Endothelial cell of umbilical vein (primary cell): ENCODE measurements at regions not wholly inside any gene's neighbourhood (a gene's known extent, or its start where the extent isn't known, plus 50 kb on each side); places are given as distances from the start of the nearest gene placed in this dataset.

ENCODE experiments used
- BruUV-seq: library from RNA; stranded (reverse); fragments of 400-500 nt; replicated peaks from 2 replicates; lab custom pipeline; 2021; lab: Mats Ljungman, UMichigan
- CTCF ChIA-PET: fragments of 300-600, 350-600 bp; sonication (Branson Sonifier 250); formaldehyde crosslinking; loops from one replicate; lab custom pipeline; 2021; ENCODE audit warnings: antibody characterized with exemption, inconsistent platforms; lab: Charles Lee
- POLR2A ChIA-PET: fragments of 300-600, 350-600 bp; sonication (Branson Sonifier 250); formaldehyde crosslinking; loops from one replicate; lab custom pipeline; 2021; ENCODE audit warnings: antibody characterized with exemption, inconsistent platforms; lab: Charles Lee
- DNase-seq: peaks from one replicate; pipeline ENCODE4 v3.0.0-alpha.2; 2011; ENCODE audit warnings: low read depth, low spot score
- FAIRE-seq: peaks from 2 replicates; lab custom pipeline; 2011; peaks lifted over from hg19 to GRCh38; lab: Jason Lieb, UNC
- H2AFZ ChIP-seq: 2 replicates; pipeline ENCODE4 v1.6.0; 2012; ENCODE audit warnings: low read depth, low read length, control low read depth, inconsistent platforms
- H3K27ac ChIP-seq: 2 replicates; pipeline ENCODE4 v1.5.1; 2011; ENCODE audit warnings: low read depth, mild to moderate bottlenecking, control low read depth, low read length, moderate library complexity; ENCODE audit not compliant: insufficient read depth
- H3K27me3 ChIP-seq, 2 experiments: 2 replicates each; pipeline versions ENCODE4 v1.6.0 to v1.6.1; 2011; ENCODE audit warnings: low read length in 2 of 2, mixed read lengths in 1 of 2; ENCODE audit not compliant: control insufficient read depth in 2 of 2, insufficient read depth in 2 of 2
- H3K36me3 ChIP-seq, 2 experiments: 2 replicates in 1 of 2; 3 replicates in 1 of 2; pipeline ENCODE4 v1.5.1; 2011; ENCODE audit warnings: low read length in 2 of 2, mild to moderate bottlenecking in 1 of 2, moderate library complexity in 1 of 2; ENCODE audit not compliant: control insufficient read depth in 2 of 2, insufficient read depth in 2 of 2; ENCODE audit errors: extremely low read depth in 1 of 2
- H3K4me1 ChIP-seq: 3 replicates; pipeline ENCODE4 v1.5.1; 2011; ENCODE audit warnings: mild to moderate bottlenecking, low read length; ENCODE audit not compliant: control insufficient read depth, insufficient read depth; ENCODE audit errors: extremely low read depth
- H3K4me2 ChIP-seq: 2 replicates; pipeline ENCODE4 v1.6.1; 2011; ENCODE audit warnings: low read length, control low read depth, mixed read lengths; ENCODE audit not compliant: insufficient read depth
- H3K4me3 ChIP-seq, 3 experiments: fragments of 200-600 bp in 1 of 3; sonication (generic), shearing (Covaris generic) in 1 of 3; replicated peaks in 1 of 3; 2 replicates each; pipeline ENCODE4 v1.5.1; 2011 to 2016; ENCODE audit warnings: control low read depth in 3 of 3, low read length in 3 of 3, mild to moderate bottlenecking in 2 of 3, inconsistent platforms in 1 of 3, low read depth in 1 of 3, moderate library complexity in 1 of 3; ENCODE audit not compliant: insufficient read depth in 1 of 3
- H3K79me2 ChIP-seq: 2 replicates; pipeline ENCODE4 v1.6.0; 2012; ENCODE audit warnings: low read length, inconsistent platforms; ENCODE audit not compliant: control insufficient read depth, insufficient read depth
- H3K9ac ChIP-seq: replicated peaks from 2 replicates; pipeline ENCODE3; 2011; ENCODE audit warnings: low read length, control low read depth; ENCODE audit not compliant: insufficient read depth; ENCODE audit errors: extremely low read depth
- H3K9me1 ChIP-seq: replicated peaks from 3 replicates; pipeline ENCODE4 v1.6.0; 2011; ENCODE audit warnings: mild to moderate bottlenecking, low read length; ENCODE audit not compliant: control insufficient read depth, insufficient read depth; ENCODE audit errors: extremely low read depth
- H3K9me3 ChIP-seq: replicated peaks from 2 replicates; pipeline ENCODE4 v1.5.1; 2012; ENCODE audit warnings: low read length, inconsistent platforms; ENCODE audit not compliant: control insufficient read depth, insufficient read depth
- H4K20me1 ChIP-seq: replicated peaks from 2 replicates; pipeline ENCODE3; 2011; ENCODE audit warnings: mild to moderate bottlenecking, low read length; ENCODE audit not compliant: control insufficient read depth, insufficient read depth; ENCODE audit errors: extremely low read depth
- EZH2 ChIP-seq: IDR thresholded peaks from 2 replicates; pipeline ENCODE4 v1.6.1; 2012; ENCODE audit warnings: borderline replicate concordance, low read depth, mild to moderate bottlenecking, moderate library complexity, low read length, inconsistent platforms; ENCODE audit not compliant: severe bottlenecking
- FOS ChIP-seq: IDR thresholded peaks from 2 replicates; pipeline ENCODE4 v1.6.1; 2011; ENCODE audit warnings: mild to moderate bottlenecking, low read length, moderate library complexity, borderline replicate concordance; ENCODE audit not compliant: insufficient read depth
- GATA2 ChIP-seq: IDR thresholded peaks from 2 replicates; pipeline ENCODE4 v1.7.0; 2011; ENCODE audit warnings: low read depth, mild to moderate bottlenecking, moderate library complexity, mixed read lengths, low read length; ENCODE audit not compliant: insufficient read length, insufficient read depth
- MAX ChIP-seq: IDR thresholded peaks from 2 replicates; pipeline ENCODE4 v1.6.1; 2011; ENCODE audit not compliant: insufficient read depth, insufficient read length
- MYC ChIP-seq: IDR thresholded peaks from one replicate; pipeline ENCODE4 v1.6.1; 2011; ENCODE audit warnings: mild to moderate bottlenecking, low read depth, low read length
- POLR2A ChIP-seq: IDR thresholded peaks from 2 replicates; pipeline ENCODE4 v1.6.1; 2012; ENCODE audit warnings: low read depth, mild to moderate bottlenecking, control low read depth, low read length
- POLR2AphosphoS5 ChIP-seq: IDR thresholded peaks from 2 replicates; pipeline ENCODE4 v1.6.1; 2012; ENCODE audit warnings: low read depth, mild to moderate bottlenecking, control low read depth, low read length, moderate library complexity; ENCODE audit not compliant: insufficient read depth
- dilution Hi-C: fragments of 300-500 bp; cut with MboI; formaldehyde crosslinking; loops from one replicate; pipeline ENCODE4 v1.15.0; 2019; ENCODE audit warnings: low sequenced_read_pairs; ENCODE audit not compliant: extremely low pct_ligation_motif_present
- intact Hi-C: fragments of 100-400 bp; cut with micrococcal nuclease; formaldehyde crosslinking; loops from one replicate; pipeline ENCODE4 v1.10.0; 2022
- TF ChIP-seq, protein P1 (sequence below), 2 donors: IDR thresholded peaks; 1 replicate in 1 of 2; 2 replicates in 1 of 2; pipeline ENCODE4 v1.5.1; 2011; ENCODE audit warnings: low read length in 2 of 2, mild to moderate bottlenecking in 2 of 2, moderate library complexity in 2 of 2, control low read depth in 1 of 2, inconsistent platforms in 1 of 2, low read depth in 1 of 2; ENCODE audit not compliant: insufficient read depth in 1 of 2; ENCODE audit errors: extremely low read depth in 1 of 2

- Histone ChIP-seq H3K27me3 (no peaks in the 10 kb centered on the region), H3K79me2 (no peaks in the 10 kb centered on the region), H3K9me3 (no peaks in the 10 kb centered on the region), H4K20me1 (no peaks in the 10 kb centered on the region), H3K36me3 (no peaks in the 10 kb centered on the region), H3K9me1 (no peaks in the 10 kb centered on the region), H3K4me3 (no peak overlapping the region), H3K4me2 (no peak overlapping the region), H2AFZ (no peak overlapping the region), H3K9ac (no peak overlapping the region), H3K4me1 (no peaks in the 10 kb centered on the region), H3K27ac (no peak overlapping the region)
- POLR2A ChIA-PET, result no interaction called here
- TF ChIP-seq, protein P1, sequence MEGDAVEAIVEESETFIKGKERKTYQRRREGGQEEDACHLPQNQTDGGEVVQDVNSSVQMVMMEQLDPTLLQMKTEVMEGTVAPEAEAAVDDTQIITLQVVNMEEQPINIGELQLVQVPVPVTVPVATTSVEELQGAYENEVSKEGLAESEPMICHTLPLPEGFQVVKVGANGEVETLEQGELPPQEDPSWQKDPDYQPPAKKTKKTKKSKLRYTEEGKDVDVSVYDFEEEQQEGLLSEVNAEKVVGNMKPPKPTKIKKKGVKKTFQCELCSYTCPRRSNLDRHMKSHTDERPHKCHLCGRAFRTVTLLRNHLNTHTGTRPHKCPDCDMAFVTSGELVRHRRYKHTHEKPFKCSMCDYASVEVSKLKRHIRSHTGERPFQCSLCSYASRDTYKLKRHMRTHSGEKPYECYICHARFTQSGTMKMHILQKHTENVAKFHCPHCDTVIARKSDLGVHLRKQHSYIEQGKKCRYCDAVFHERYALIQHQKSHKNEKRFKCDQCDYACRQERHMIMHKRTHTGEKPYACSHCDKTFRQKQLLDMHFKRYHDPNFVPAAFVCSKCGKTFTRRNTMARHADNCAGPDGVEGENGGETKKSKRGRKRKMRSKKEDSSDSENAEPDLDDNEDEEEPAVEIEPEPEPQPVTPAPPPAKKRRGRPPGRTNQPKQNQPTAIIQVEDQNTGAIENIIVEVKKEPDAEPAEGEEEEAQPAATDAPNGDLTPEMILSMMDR (IDR thresholded peaks at IDR 0.05; ENCODE audit: extremely low read depth in 1 of 2, insufficient read depth in 1 of 2, low read depth in 1 of 2, low read length in 2 of 2), result no peak
- TF ChIP-seq POLR2AphosphoS5, result no peak
- no peak for TF ChIP-seq MAX
- no peak for TF ChIP-seq FOS
- TF ChIP-seq POLR2A, result no peak
- TF ChIP-seq EZH2, result no peak
- no peak for TF ChIP-seq GATA2
- TF ChIP-seq MYC, result no peak
- CTCF ChIA-PET, result no interaction called here
- dilution Hi-C loops (no loop called here), intact Hi-C loops (no loop called here)
- no peak for DNase-seq
- no peak for FAIRE-seq
- no TSS peak for BruUV-seq
Measured at GRCh38 chr1:87457408-87457807, 128.7 kb downstream of the LMO4 start.
